Panc1 (cell line): ENCODE measurements at regions not wholly inside any gene's neighbourhood (a gene's known extent, or its start where the extent isn't known, plus 50 kb on each side); places are given as distances from the start of the nearest gene placed in this dataset.
"Not testable (repeated sequence)": the region's sequence is repeated elsewhere in the genome, so short reads cannot be mapped to it uniquely, and the experiment has no call there.

Experiments
- ATAC-seq: fragments of 200-7000 bp; cut with Tn5 transposase; 2 replicates; pipeline ENCODE4 v1.9.1; 2020; ENCODE audit warnings: mild to moderate bottlenecking, moderate library complexity
- BruUV-seq: library from RNA; stranded (reverse); fragments of 400-500 nt; replicated peaks from 2 replicates; lab custom pipeline; 2021; lab: Mats Ljungman, UMichigan
- CTCF ChIA-PET: fragments of 300-600 bp; sonication (Branson Sonifier 250); formaldehyde crosslinking; loops from one replicate; lab custom pipeline; 2022; ENCODE audit warnings: antibody characterized with exemption; lab: Charles Lee
- POLR2A ChIA-PET: fragments of 300-600 bp; sonication (Branson Sonifier 250); formaldehyde crosslinking; loops from one replicate; lab custom pipeline; 2022; ENCODE audit warnings: antibody characterized with exemption; lab: Charles Lee
- DNase-seq: peaks from one replicate; pipeline ENCODE4 v3.0.0-alpha.2; 2010; ENCODE audit warnings: low read depth, low spot score
- H3K27ac ChIP-seq: 2 replicates; pipeline ENCODE4 v1.5.1; 2011; ENCODE audit warnings: mild to moderate bottlenecking, low read length, inconsistent platforms
- H3K27me3 ChIP-seq: fragments of 200-500 bp; sonication (Bioruptor generic); 2 replicates; pipeline ENCODE4 v1.6.0; 2014; ENCODE audit warnings: low read length, inconsistent platforms; ENCODE audit not compliant: control insufficient read depth, insufficient read depth
- H3K36me3 ChIP-seq: fragments of 200-500 bp; sonication (Bioruptor generic); 2 replicates; pipeline ENCODE4 v1.5.1; 2014; ENCODE audit warnings: inconsistent platforms, mild to moderate bottlenecking, low read length, moderate library complexity; ENCODE audit not compliant: control insufficient read depth, insufficient read depth
- H3K4me1 ChIP-seq: 2 replicates; pipeline ENCODE4 v1.5.1; 2011; ENCODE audit warnings: inconsistent platforms, mild to moderate bottlenecking, low read length, moderate library complexity; ENCODE audit not compliant: control insufficient read depth, insufficient read depth
- H3K4me3 ChIP-seq, 2 experiments: 2 replicates each; pipeline ENCODE4 v1.5.1; 2011 to 2012; ENCODE audit warnings: low read depth in 2 of 2, low read length in 2 of 2, mild to moderate bottlenecking in 2 of 2, inconsistent platforms in 1 of 2, moderate library complexity in 1 of 2
- H3K9me3 ChIP-seq: fragments of 200-500 bp; sonication (Bioruptor generic); 2 replicates; pipeline ENCODE4 v1.5.1; 2014; ENCODE audit warnings: low read depth, mild to moderate bottlenecking, inconsistent platforms, low read length, moderate library complexity; ENCODE audit not compliant: control insufficient read depth, insufficient read depth
- CTCF ChIP-seq: fragments of 450-650 bp; IDR thresholded peaks from 2 replicates; pipeline ENCODE4 v1.5.1; 2017; ENCODE audit warnings: mild to moderate bottlenecking
- POLR2AphosphoS5 ChIP-seq: IDR thresholded peaks from 2 replicates; pipeline ENCODE4 v1.6.1; 2012; ENCODE audit warnings: mild to moderate bottlenecking, low read depth, low read length, moderate library complexity
- REST ChIP-seq, 2 experiments: IDR thresholded peaks; 2 replicates each; pipeline ENCODE4 v1.6.1; 2011 to 2012; ENCODE audit warnings: low read depth in 2 of 2, control low read depth in 1 of 2, low read length in 1 of 2, mild to moderate bottlenecking in 1 of 2, moderate library complexity in 1 of 2; ENCODE audit not compliant: insufficient read depth in 1 of 2
- SIN3A ChIP-seq: IDR thresholded peaks from 2 replicates; pipeline ENCODE4 v1.6.1; 2012; ENCODE audit warnings: low read depth, mild to moderate bottlenecking, low read length, moderate library complexity, borderline replicate concordance; ENCODE audit not compliant: insufficient read depth
- TCF7L2 ChIP-seq: IDR thresholded peaks from 2 replicates; pipeline ENCODE4 v1.6.1; 2011; ENCODE audit warnings: mild to moderate bottlenecking, low read depth, low read length, inconsistent platforms
- in situ Hi-C: cut with HindIII; loops from 2 replicates; pipeline ENCODE4 v1.10.0; 2016; ENCODE audit warnings: low sequenced_read_pairs, low pct_unique_long_range_greater_than_20kb
- intact Hi-C: fragments of 100-400 bp; cut with micrococcal nuclease; formaldehyde crosslinking; loops from one replicate; pipeline ENCODE4 v1.10.0; 2022; ENCODE audit not compliant: unreplicated experiment

- H3K4me1 ChIP-seq = peaks cover 3% of the 10 kb centered on the region; the same call in 1 of the 2 replicates
- ATAC-seq (no peak), DNase-seq (no peak)
- in situ Hi-C loops = no loop called here
- intact Hi-C loops = no loop called here
- no TSS peak for BruUV-seq
- CTCF ChIA-PET = no interaction called here
- H3K27me3 ChIP-seq = no peaks in the 10 kb centered on the region
- TF ChIP-seq CTCF (no peak), TCF7L2 (no peak), REST (IDR thresholded peaks at IDR 0.05; ENCODE audit: insufficient read depth in 1 of 2, low read depth in 2 of 2, low read length in 1 of 2) (no peak), SIN3A (no peak), POLR2AphosphoS5 (no peak)
- H3K36me3 ChIP-seq = no peaks in the 10 kb centered on the region
- no peaks in the 10 kb centered on the region for H3K9me3 ChIP-seq
- H3K4me3 ChIP-seq = no peak overlapping the region
- H3K27ac ChIP-seq = no peak overlapping the region
- POLR2A ChIA-PET = no interaction called here
Observed at GRCh38 chr6:27644528-27644927, 171.6 kb upstream of the ZNF184 start.

- Histone ChIP-seq H3K27me3 (no peaks in the 10 kb centered on the region), H3K9me3 (no peaks in the 10 kb centered on the region), H3K27ac (no peak overlapping the region), H3K36me3 (no peaks in the 10 kb centered on the region), H3K4me3 (no peak overlapping the region), H3K4me1 (peaks cover 3% of the 10 kb centered on the region; the same call in 1 of the 2 replicates)
- in situ Hi-C loops = no loop called here
- no peak for DNase-seq
- intact Hi-C loops = no loop called here
- CTCF ChIA-PET = no interaction called here
- no peak for TF ChIP-seq REST (IDR thresholded peaks at IDR 0.05; ENCODE audit: insufficient read depth in 1 of 2, low read depth in 2 of 2, low read length in 1 of 2)
- TF ChIP-seq POLR2AphosphoS5 = no peak
- no peak for TF ChIP-seq SIN3A
- no peak for TF ChIP-seq CTCF
- no peak for TF ChIP-seq TCF7L2
- BruUV-seq = no TSS peak
- ATAC-seq = no peak
- POLR2A ChIA-PET = no interaction called here
Observed at GRCh38 chr6:27642744-27643456, 170.0 kb upstream of the ZNF184 start.

GRCh38 chr6:27635886-27636285, 163.0 kb upstream of the ZNF184 start:
- DNase-seq, POLR2A ChIA-PET, in situ Hi-C loops, H3K36me3 ChIP-seq, H3K27me3 ChIP-seq, H3K4me3 ChIP-seq, H3K9me3 ChIP-seq, BruUV-seq, intact Hi-C loops, ATAC-seq, H3K4me1 ChIP-seq, H3K27ac ChIP-seq: not testable (repeated sequence)
- CTCF ChIA-PET = interaction anchor here (1.2 kb wide), 1 partner anchor 26 kb away, joined by 3 read pairs; no protein-coding TSS in a partner anchor
